Kidney tubule cell (primary cell): ENCODE measurements at regions not wholly inside any gene's neighbourhood (a gene's known extent, or its start where the extent isn't known, plus 50 kb on each side); places are given as distances from the start of the nearest gene placed in this dataset.

Experiments used
- DNase-seq: peaks from one replicate; pipeline ENCODE4 v3.0.0-alpha.2; 2018; ENCODE audit warnings: low spot score

DNA sequence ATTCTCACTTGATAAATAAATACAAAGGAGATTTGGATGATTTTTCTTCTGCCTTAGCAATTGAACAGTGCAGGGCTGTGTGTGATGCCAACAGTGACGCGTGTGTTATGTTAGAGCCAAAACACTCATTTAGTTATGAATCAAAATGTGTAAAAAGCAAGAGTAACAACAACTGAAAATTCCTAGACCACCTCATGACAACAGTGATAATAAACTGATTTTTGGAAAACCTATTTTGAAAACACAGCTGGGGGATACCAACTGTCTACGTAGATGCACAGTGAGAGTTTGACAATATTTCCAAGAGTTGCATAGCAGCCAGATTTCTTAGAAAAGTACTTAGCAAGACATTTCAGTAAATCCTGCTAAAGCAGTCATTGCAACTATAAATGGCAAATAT, 323.9 kb downstream of the GALR1 start:
- no peak for DNase-seq

DNA sequence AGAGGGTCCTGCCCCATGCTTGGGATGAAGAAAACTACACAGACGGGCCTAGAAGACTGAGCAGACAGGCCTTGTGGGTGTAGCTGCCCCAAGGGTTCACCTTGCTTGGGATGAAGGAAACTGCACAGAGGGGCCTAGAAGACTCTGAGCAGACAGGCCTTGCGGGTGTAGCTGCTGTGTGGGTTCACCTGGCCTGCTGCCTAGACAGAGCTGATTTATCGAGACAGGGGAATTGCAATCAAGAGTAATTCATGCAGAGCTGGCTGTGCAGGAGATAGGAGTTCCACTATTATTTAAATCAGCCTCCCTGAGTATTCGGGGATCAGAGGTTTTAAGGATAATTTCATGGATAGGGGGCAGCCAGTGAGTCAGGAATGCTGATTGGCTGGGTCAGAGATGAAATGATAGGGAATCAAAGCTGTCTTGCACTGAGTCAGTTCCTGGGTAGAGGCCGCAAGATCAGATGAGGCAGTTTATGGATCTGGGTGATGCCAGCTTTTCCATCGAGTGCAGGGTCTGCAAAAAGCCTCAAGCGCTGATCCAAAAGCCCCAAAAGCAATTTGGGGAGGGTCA, 341.4 kb downstream of the GALR1 start:
- no peak for DNase-seq

GRCh38 chr18:77597726-77598125, 348.1 kb downstream of the GALR1 start:
- no peak for DNase-seq

- no peak for DNase-seq
Measured at GRCh38 chr18:77600674-77601073, 351.0 kb downstream of the GALR1 start.

DNA sequence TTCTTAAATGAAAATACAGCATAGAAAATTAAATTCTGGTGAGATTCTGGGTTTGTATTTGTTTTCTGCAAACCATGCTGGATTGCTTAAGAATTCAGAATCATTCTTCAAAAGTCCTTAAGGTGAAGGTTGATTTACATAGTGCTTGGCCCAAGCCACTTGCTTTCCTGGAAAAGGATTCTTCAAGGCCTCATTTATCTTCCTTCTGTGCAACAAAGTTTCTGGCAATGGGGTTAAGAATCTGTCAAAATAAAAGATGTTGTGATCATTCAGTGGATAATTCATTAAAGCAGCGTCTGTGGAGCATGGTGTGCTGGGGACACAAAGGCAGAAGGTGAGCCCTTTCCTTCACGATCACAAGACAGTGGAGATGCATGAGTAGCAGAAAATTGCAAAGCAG, 351.9 kb downstream of the GALR1 start:
- no peak for DNase-seq

- DNase-seq: no peak
Measured at GRCh38 chr18:77607087-77607486, 357.4 kb downstream of the GALR1 start.

GRCh38 chr18:77608807-77609206, 359.2 kb downstream of the GALR1 start:
- no peak for DNase-seq

DNA sequence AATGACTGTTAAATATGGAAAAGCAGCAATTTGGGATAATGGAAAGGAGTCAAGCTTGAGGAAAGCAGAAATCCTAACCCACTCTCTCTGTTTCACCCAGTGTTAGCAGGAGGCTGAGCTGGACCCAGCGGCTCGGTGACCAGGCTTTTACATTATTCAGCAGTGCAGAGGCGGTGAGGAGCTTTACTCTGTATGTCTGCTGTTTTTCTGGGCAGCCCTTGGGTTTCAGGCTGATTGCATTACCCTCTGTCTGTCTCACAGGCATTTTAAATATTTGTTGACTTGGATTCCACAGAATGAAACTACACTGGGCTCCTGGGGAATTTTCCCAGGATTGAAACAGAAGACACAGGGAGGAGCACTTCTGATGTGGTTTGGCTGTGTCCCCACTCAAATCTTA, 368.0 kb downstream of the GALR1 start:
- no peak for DNase-seq

DNA sequence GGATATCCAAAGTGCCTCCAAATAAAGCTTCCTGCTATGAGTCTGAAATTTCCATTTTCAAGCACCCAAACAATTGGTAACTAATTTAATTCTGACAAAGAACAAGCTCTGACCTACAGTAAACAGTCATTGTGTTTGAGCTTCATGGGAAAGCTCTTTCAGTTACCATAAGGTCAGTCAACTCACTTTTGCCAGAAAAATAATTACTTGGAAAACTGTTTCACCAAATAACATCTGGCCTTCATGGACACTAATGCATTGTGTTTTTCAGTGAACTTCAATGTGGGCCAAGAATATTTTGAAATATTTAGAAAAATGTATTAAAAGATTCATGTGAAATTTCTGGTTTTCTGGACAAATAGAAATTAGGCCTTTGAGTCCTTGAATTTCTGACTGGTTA, 369.9 kb downstream of the GALR1 start:
- DNase-seq: no peak

- DNase-seq: no peak
Measured at GRCh38 chr18:77622009-77622692, 372.5 kb downstream of the GALR1 start.

GRCh38 chr18:77632758-77633157, 383.1 kb downstream of the GALR1 start:
- no peak for DNase-seq

- no peak for DNase-seq
Measured at GRCh38 chr18:77634494-77634893, 384.8 kb downstream of the GALR1 start.

- no peak for DNase-seq
Measured at GRCh38 chr18:77635451-77635850, 385.8 kb downstream of the GALR1 start.

- no peak for DNase-seq
Measured at GRCh38 chr18:77635858-77636257, 386.2 kb downstream of the GALR1 start.

DNA sequence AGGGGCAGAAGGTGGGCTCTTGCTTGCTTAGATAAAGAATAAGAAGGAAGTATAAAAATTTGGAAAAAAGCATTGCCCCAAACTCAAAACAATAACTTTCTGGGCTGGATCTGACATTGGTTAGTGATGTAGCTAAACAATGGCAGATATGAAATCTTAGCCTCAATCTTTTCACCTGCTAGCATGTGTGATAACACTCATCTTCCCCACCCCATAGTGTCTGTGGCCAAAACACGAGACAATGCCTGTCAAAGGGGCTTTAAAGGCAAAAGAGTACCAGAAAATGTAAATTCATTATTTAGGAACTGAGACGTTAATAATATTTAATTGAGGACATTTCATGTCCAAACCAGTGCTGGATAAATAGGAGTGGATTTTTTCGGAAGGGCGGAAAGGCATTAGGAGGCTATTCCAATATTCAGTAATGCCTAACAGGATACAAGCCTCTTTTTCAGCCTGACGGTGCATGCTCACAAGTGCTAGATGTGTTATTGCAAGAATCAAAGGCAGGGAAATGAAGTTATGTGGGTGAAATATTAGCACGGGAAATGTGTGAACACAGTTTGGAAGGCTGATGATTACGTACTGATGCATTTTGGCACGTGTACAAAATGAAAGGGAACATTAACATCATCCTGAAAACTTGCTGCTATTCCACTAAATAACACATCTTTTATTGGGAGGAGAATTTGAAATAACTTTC, 395.7 kb downstream of the GALR1 start:
- DNase-seq: no peak

DNA sequence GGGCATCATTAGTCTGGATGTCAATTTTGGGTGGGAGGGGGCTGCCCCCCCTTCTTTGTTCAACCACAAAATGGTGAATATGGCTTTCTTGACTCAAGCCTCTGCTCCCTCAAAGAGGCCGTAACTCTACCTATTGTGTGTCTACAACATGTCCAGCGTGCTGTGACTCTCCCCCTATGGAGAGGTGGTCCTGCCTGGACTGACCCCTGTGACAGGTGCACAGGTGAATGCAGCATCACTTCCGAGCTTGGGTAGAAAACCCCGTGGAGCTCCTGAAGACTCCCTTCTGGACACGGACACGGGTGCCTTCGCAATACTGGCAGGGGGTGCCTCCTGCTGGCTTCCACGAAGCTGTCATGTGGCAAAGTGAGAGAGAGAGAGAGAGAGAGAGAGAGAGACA, 397.8 kb downstream of the GALR1 start:
- no peak for DNase-seq

- DNase-seq: no peak
Measured at GRCh38 chr18:77648411-77648810, 398.8 kb downstream of the GALR1 start.

DNA sequence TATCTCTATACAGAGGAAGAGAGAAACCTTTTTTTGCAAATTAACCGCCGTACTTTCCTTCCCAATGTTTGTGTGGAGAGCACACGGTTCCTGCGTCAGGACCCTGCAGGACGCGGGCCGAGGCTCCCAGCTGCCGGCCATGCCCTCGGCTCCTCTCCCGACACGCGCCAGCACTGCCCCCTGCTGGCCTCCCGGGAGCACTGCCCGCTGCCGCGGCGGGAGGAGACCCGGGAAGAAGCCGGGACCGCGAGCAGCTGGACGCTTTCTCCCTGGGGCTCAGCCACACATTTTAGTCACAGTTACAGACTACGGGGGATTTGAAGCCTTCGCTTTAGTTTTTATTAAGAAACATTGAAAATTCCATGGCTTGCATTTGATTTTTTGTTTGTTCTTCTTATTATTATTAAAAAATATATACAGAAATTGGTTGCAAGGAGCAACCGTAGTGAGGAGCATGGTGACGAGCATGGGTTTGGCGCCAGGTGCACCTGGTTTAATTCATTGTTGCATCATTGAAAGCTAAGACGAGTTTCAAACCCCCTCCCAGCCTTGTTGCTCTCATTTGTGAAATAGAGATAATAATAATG, 401.2 kb downstream of the GALR1 start:
- peak; percentile 53 for DNase-seq

GRCh38 chr18:77651441-77651840, 401.8 kb downstream of the GALR1 start:
- DNase-seq: no peak

GRCh38 chr18:77653792-77654191, 404.1 kb downstream of the GALR1 start:
- DNase-seq: no peak

DNA sequence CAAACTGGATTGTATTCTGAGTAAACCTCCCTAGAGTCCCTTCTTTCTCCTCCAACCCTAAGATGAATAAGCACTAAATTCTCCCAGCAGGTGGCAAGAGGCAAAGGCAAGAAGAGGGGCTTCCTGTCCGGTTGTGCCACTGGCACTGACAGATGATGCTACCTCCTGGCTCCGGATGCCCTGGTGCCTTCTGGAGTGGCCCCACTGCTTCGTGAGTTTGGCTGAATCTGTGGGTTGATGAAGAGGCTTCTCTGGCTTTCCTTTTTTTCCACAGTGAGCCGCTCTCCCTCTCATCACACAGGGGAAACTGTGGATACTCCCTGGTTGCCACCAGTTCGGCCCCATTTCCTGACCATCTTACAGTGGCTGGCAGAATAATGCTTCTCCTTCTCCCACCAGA, 404.7 kb downstream of the GALR1 start:
- DNase-seq: no peak

DNA sequence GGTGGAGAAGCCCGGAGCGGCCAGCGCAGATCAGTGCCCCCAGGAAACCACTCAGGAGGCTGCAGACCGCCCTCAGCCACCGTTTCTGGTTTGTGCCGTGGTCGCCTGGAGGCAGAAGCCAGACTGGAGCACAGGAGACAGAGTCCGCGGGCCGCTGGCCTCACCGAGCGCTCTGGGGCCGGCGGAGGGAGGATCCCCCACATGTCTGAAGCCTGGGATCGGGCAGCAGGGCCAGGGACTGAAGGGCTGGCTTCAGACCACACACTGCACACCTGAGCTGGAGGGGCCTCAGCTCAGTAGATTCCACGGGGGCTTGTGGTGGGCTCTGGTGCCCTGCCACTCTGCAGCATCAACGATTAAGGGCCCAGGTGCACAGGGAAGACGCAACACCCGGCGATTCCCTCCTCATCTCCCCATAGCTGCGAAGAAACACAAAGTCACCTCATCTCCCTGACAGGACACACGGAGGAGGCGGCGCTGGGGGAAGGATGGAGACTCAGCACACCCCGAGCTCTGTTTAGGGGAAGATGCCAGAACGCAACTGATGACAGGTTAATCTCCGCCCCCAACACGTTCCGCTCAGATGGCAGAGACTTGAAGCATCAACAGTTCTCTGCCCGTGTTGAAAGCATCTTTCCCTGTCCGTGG, 408.1 kb downstream of the GALR1 start:
- no peak for DNase-seq

GRCh38 chr18:77658299-77658662, 408.6 kb downstream of the GALR1 start:
- DNase-seq: no peak
